H1 (cell line): ENCODE measurements at regions not wholly inside any gene's neighbourhood (a gene's known extent, or its start where the extent isn't known, plus 50 kb on each side); places are given as distances from the start of the nearest gene placed in this dataset.

Experiments
- CTCF ChIA-PET: fragments of 300-600 bp; sonication (Branson Sonifier 250); formaldehyde crosslinking; loops from one replicate; lab custom pipeline; 2021; ENCODE audit not compliant: partially characterized antibody; lab: Charles Lee
- POLR2A ChIA-PET: fragments of 300-600 bp; sonication (Branson Sonifier 250); formaldehyde crosslinking; loops from one replicate; lab custom pipeline; 2021; ENCODE audit warnings: inconsistent platforms; ENCODE audit not compliant: partially characterized antibody; lab: Charles Lee
- DNase-seq, 2 experiments: peaks; one replicate each; pipeline versions ENCODE4 v3.0.0 to v3.0.0-alpha.2; 2010 to 2022; ENCODE audit warnings: low spot score in 2 of 2, low read depth in 1 of 2, mixed read lengths in 1 of 2
- FAIRE-seq: peaks from 2 replicates; lab custom pipeline; 2011; peaks lifted over from hg19 to GRCh38; lab: Jason Lieb, UNC
- H2AFZ ChIP-seq: 2 replicates; pipeline ENCODE4 v1.8.1; 2012; ENCODE audit warnings: low read length, inconsistent platforms
- H2AK5ac ChIP-seq: 2 replicates; pipeline ENCODE4 v1.6.1; 2013; ENCODE audit warnings: low read depth, low read length
- H2BK120ac ChIP-seq: replicated peaks from 2 replicates; pipeline ENCODE3; 2013; ENCODE audit warnings: low read depth, low read length, inconsistent platforms
- H2BK12ac ChIP-seq: 2 replicates; pipeline ENCODE4 v1.6.1; 2013; ENCODE audit warnings: low read depth, low read length
- H2BK15ac ChIP-seq: 2 replicates; pipeline ENCODE4 v1.6.1; 2013; ENCODE audit warnings: low read length
- H2BK20ac ChIP-seq: 2 replicates; pipeline ENCODE4 v1.6.1; 2013; ENCODE audit warnings: low read length
- H2BK5ac ChIP-seq: 2 replicates; pipeline ENCODE4 v1.6.1; 2013; ENCODE audit warnings: low read depth, low read length
- H3K14ac ChIP-seq: 2 replicates; pipeline ENCODE4 v1.6.1; 2013; ENCODE audit warnings: inconsistent platforms; ENCODE audit not compliant: insufficient read length
- H3K18ac ChIP-seq: 2 replicates; pipeline ENCODE4 v1.6.1; 2013; ENCODE audit warnings: low read length; ENCODE audit errors: extremely low read depth
- H3K23ac ChIP-seq: 2 replicates; pipeline ENCODE4 v1.6.1; 2013; ENCODE audit warnings: inconsistent platforms; ENCODE audit not compliant: insufficient read length
- H3K23me2 ChIP-seq: 2 replicates; pipeline ENCODE4 v1.6.1; 2013; ENCODE audit warnings: low read depth, low read length
- H3K27ac ChIP-seq: 2 replicates; pipeline ENCODE4 v1.6.1; 2011; ENCODE audit warnings: low read depth, low read length, inconsistent platforms
- H3K27me3 ChIP-seq, 4 experiments: replicated peaks in 1 of 4; 1 replicate in 1 of 4; 2 replicates in 3 of 4; pipeline versions ENCODE4 v1.6.1 to v1.8.1; 2011 to 2013; ENCODE audit warnings: low read length in 3 of 4, mild to moderate bottlenecking in 3 of 4, inconsistent platforms in 2 of 4, mixed read lengths in 2 of 4, moderate library complexity in 1 of 4; ENCODE audit not compliant: control insufficient read depth in 3 of 4, insufficient read depth in 3 of 4; ENCODE audit errors: extremely low read depth in 1 of 4
- H3K36me3 ChIP-seq, 4 experiments: 2 replicates each; pipeline versions ENCODE4 v1.6.1 to v1.8.1; 2011 to 2013; ENCODE audit warnings: mild to moderate bottlenecking in 4 of 4, low read length in 3 of 4, moderate library complexity in 2 of 4, control low read depth in 1 of 4, inconsistent platforms in 1 of 4; ENCODE audit not compliant: insufficient read depth in 4 of 4, control insufficient read depth in 2 of 4
- H3K4ac ChIP-seq: replicated peaks from 2 replicates; pipeline ENCODE3; 2013; ENCODE audit warnings: low read length, low read depth, mixed read lengths, inconsistent platforms; ENCODE audit not compliant: insufficient read length
- H3K4me1 ChIP-seq, 4 experiments: replicated peaks in 1 of 4; 1 replicate in 1 of 4; 2 replicates in 3 of 4; pipeline versions ENCODE4 v1.6.1 to v1.8.1; 2011 to 2013; ENCODE audit warnings: low read length in 3 of 4, inconsistent platforms in 2 of 4, mixed read lengths in 1 of 4; ENCODE audit not compliant: insufficient read depth in 4 of 4, control insufficient read depth in 3 of 4
- H3K4me2 ChIP-seq, 2 experiments: 2 replicates each; pipeline versions ENCODE4 v1.6.1 to v1.8.1; 2011 to 2013; ENCODE audit warnings: low read depth in 2 of 2, low read length in 2 of 2, control low read depth in 1 of 2, inconsistent platforms in 1 of 2, mild to moderate bottlenecking in 1 of 2; ENCODE audit not compliant: insufficient read depth in 1 of 2
- H3K4me3 ChIP-seq, 4 experiments: fragments of 200-600, 300-600 bp in 1 of 4; sonication (generic), shearing (Covaris generic), sonication (Bioruptor Twin) in 1 of 4; 2 replicates each; pipeline versions ENCODE4 v1.5.1 to v1.8.1; 2011 to 2016; ENCODE audit warnings: low read length in 4 of 4, low read depth in 3 of 4, control low read depth in 2 of 4, inconsistent platforms in 2 of 4, mild to moderate bottlenecking in 2 of 4, mixed read lengths in 1 of 4, moderate library complexity in 1 of 4; ENCODE audit not compliant: insufficient read depth in 2 of 4; ENCODE audit errors: extremely low read depth in 1 of 4
- H3K56ac ChIP-seq: replicated peaks from 2 replicates; pipeline ENCODE3; 2013; ENCODE audit warnings: low read depth, mild to moderate bottlenecking, mixed read lengths, low read length, inconsistent platforms; ENCODE audit not compliant: insufficient read length
- H3K79me1 ChIP-seq: 2 replicates; pipeline ENCODE4 v1.6.1; 2013; ENCODE audit warnings: low read depth, low read length, control low read depth
- H3K79me2 ChIP-seq, 2 experiments: 2 replicates each; pipeline versions ENCODE4 v1.6.1 to v1.8.1; 2012 to 2013; ENCODE audit warnings: low read length in 2 of 2, mild to moderate bottlenecking in 2 of 2, inconsistent platforms in 1 of 2; ENCODE audit not compliant: insufficient read depth in 2 of 2, control insufficient read depth in 1 of 2
- H3K9ac ChIP-seq, 4 experiments: replicated peaks in 1 of 4; 1 replicate in 1 of 4; 2 replicates in 3 of 4; pipeline versions ENCODE4 v1.6.1 to v1.8.1; 2011 to 2013; ENCODE audit warnings: low read depth in 3 of 4, low read length in 3 of 4, control low read depth in 2 of 4, mild to moderate bottlenecking in 2 of 4, moderate library complexity in 2 of 4, inconsistent platforms in 1 of 4; ENCODE audit errors: extremely low read depth in 1 of 4
- H3K9me3 ChIP-seq, 2 experiments: 2 replicates each; pipeline versions ENCODE4 v1.6.1 to v1.8.1; 2012 to 2013; ENCODE audit warnings: mild to moderate bottlenecking in 2 of 2, moderate library complexity in 2 of 2, control low read depth in 1 of 2, inconsistent platforms in 1 of 2, low read depth in 1 of 2, low read length in 1 of 2, mixed read lengths in 1 of 2; ENCODE audit not compliant: insufficient read depth in 2 of 2
- H4K20me1 ChIP-seq, 2 experiments: replicated peaks in 1 of 2; 2 replicates each; pipeline versions ENCODE3 to v1.8.1; 2011 to 2013; ENCODE audit warnings: inconsistent platforms in 2 of 2, low read length in 2 of 2, mild to moderate bottlenecking in 1 of 2; ENCODE audit not compliant: insufficient read depth in 2 of 2, control insufficient read depth in 1 of 2
- H4K5ac ChIP-seq: 2 replicates; pipeline ENCODE4 v1.6.1; 2013; ENCODE audit warnings: low read length, low read depth, mixed read lengths, inconsistent platforms; ENCODE audit not compliant: insufficient read length
- H4K8ac ChIP-seq: 2 replicates; pipeline ENCODE4 v1.8.0; 2013; ENCODE audit warnings: mild to moderate bottlenecking, moderate library complexity, low read length, inconsistent platforms; ENCODE audit not compliant: insufficient read depth; ENCODE audit errors: extremely low read depth
- H4K91ac ChIP-seq: replicated peaks from 2 replicates; pipeline ENCODE3; 2013; ENCODE audit warnings: low read length, mixed read lengths, inconsistent platforms; ENCODE audit not compliant: insufficient read length
- CBX5 ChIP-seq: fragments of 300-800, 300-1000 bp; sonication (generic); IDR thresholded peaks from 2 replicates; pipeline ENCODE4 v1.7.1; 2016; ENCODE audit warnings: antibody characterized with exemption, low read length, low read depth
- RFX5 ChIP-seq: IDR thresholded peaks from 2 replicates; pipeline ENCODE4 v1.6.1; 2011; ENCODE audit warnings: low read depth, low read length, improper control_type of control experiment, borderline replicate concordance
- SP2 ChIP-seq: IDR thresholded peaks from 2 replicates; pipeline ENCODE4 v1.6.1; 2012; ENCODE audit warnings: mild to moderate bottlenecking, low read length, inconsistent platforms
- TCF12 ChIP-seq: IDR thresholded peaks from 2 replicates; pipeline ENCODE4 v1.6.1; 2011; ENCODE audit warnings: low read depth, mild to moderate bottlenecking, low read length
- ZNF274 ChIP-seq: IDR thresholded peaks from 2 replicates; pipeline ENCODE4 v1.7.0; 2012; ENCODE audit warnings: low read length, borderline replicate concordance; ENCODE audit errors: extremely low read depth
- WGBS, 2 experiments: shearing (Covaris generic) in 1 of 2; methylation state at CpG; one replicate each; pipeline versions ENCODE4 v1.1.6 to v1.1.7; 2013 to 2015; ENCODE audit warnings: low lambda C conversion rate in 2 of 2, mixed read lengths in 2 of 2, inconsistent platforms in 1 of 2, low coverage in 1 of 2, missing lambda C conversion rate in 1 of 2; ENCODE audit not compliant: insufficient replicate concordance in 2 of 2, insufficient coverage in 1 of 2, insufficient read length in 1 of 2; ENCODE audit errors: extremely low coverage in 1 of 2, missing lambda C conversion rate in 1 of 2; 5-methylcytosine and 5-hydroxymethylcytosine counted together
- TF ChIP-seq, protein P1 (sequence below): IDR thresholded peaks from 2 replicates; pipeline ENCODE4 v1.6.1; 2012; ENCODE audit warnings: low read length, inconsistent platforms
- TF ChIP-seq, protein P2 (sequence below): IDR thresholded peaks from 2 replicates; pipeline ENCODE4 v1.6.1; 2011; ENCODE audit warnings: low read depth, mild to moderate bottlenecking, low read length; ENCODE audit not compliant: insufficient read depth

DNA sequence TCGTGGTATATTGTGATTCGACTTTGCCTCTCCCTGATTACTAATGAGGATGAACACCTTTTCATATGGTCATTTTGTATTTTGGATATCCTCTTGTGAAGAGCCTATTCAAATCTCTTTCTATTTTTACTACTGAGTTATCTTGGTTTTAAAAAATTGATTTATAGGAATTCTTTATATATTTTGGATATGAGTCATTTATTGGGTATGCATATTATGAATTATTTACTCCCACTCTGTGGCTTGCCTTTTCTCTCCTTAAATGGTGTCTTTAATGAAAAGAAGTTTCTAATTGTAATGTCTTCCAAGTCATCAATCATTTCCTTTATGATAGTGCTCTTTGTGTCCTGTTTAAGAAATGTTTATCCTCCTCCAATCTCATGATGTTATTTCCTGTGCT lies 191.5 kb upstream of the DPH6 start:
- ChIA-PET POLR2A (no interaction called here), CTCF (interaction anchor here (0.6 to 2.0 kb wide), 2 partner anchors 14 to 40 kb away, joined by 3 to 7 read pairs; no protein-coding TSS in a partner anchor)
- Histone ChIP-seq H3K4ac (no peak overlapping the region), H2BK5ac (no peak overlapping the region), H3K4me2 (no peak overlapping the region), H2BK12ac (no peak overlapping the region), H3K56ac (no peak overlapping the region), H3K27me3 (no peaks in the 10 kb centered on the region), H2AFZ (no peak overlapping the region), H4K91ac (no peak overlapping the region), H4K8ac (no peak overlapping the region), H3K79me1 (no peaks in the 10 kb centered on the region), H2BK15ac (no peak overlapping the region), H4K20me1 (no peaks in the 10 kb centered on the region), H2BK120ac (no peak overlapping the region), H3K4me3 (no peak overlapping the region), H2BK20ac (no peak overlapping the region), H3K4me1 (no peaks in the 10 kb centered on the region), H3K9me3 (no peaks in the 10 kb centered on the region), H3K79me2 (no peaks in the 10 kb centered on the region), H2AK5ac (no peak overlapping the region), H4K5ac (no peak overlapping the region), H3K9ac (no peak overlapping the region), H3K23me2 (no peaks in the 10 kb centered on the region; the same call in 1 of the 2 replicates), H3K27ac (no peak overlapping the region), H3K23ac (no peak overlapping the region), H3K18ac (no peak overlapping the region), H3K14ac (no peak overlapping the region), H3K36me3 (no peaks in the 10 kb centered on the region)
- no peak for FAIRE-seq
- 93% methylated on average over 2 of the region's 2 CpGs; no CpG with 5 or more reads in 1 of the 2 experiments for WGBS, 2 experiments
- no peak for DNase-seq
- TF ChIP-seq, protein P1, sequence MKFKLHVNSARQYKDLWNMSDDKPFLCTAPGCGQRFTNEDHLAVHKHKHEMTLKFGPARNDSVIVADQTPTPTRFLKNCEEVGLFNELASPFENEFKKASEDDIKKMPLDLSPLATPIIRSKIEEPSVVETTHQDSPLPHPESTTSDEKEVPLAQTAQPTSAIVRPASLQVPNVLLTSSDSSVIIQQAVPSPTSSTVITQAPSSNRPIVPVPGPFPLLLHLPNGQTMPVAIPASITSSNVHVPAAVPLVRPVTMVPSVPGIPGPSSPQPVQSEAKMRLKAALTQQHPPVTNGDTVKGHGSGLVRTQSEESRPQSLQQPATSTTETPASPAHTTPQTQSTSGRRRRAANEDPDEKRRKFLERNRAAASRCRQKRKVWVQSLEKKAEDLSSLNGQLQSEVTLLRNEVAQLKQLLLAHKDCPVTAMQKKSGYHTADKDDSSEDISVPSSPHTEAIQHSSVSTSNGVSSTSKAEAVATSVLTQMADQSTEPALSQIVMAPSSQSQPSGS, result no peak
- TF ChIP-seq ZNF274 (no peak), RFX5 (no peak), SP2 (no peak), CBX5 (no peak), TCF12 (no peak)
- TF ChIP-seq, protein P2, sequence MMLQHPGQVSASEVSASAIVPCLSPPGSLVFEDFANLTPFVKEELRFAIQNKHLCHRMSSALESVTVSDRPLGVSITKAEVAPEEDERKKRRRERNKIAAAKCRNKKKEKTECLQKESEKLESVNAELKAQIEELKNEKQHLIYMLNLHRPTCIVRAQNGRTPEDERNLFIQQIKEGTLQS, result no peak
